GM12878 (cell line): ENCODE measurements at regions not wholly inside any gene's neighbourhood (a gene's known extent, or its start where the extent isn't known, plus 50 kb on each side); places are given as distances from the start of the nearest gene placed in this dataset.

Experiments used
- BACH1 ChIP-seq: fragments of 450-650 bp; IDR thresholded peaks from 2 replicates; pipeline ENCODE4 v1.6.1; 2017; ENCODE audit warnings: mild to moderate bottlenecking, borderline replicate concordance
- ETV6 ChIP-seq, 2 experiments: fragments of 450-650 bp in 1 of 2; IDR thresholded peaks in 1 of 2; conservative IDR thresholded peaks in 1 of 2; 2 replicates each; pipeline ENCODE4 v1.6.1; 2014; ENCODE audit warnings: antibody characterized with exemption in 1 of 2, borderline replicate concordance in 1 of 2, low read depth in 1 of 2, mild to moderate bottlenecking in 1 of 2, moderate library complexity in 1 of 2
- IKZF2 ChIP-seq, 2 experiments: fragments of 450-650 bp; IDR thresholded peaks; 2 replicates each; pipeline ENCODE4 v1.6.1; 2017; ENCODE audit warnings: mild to moderate bottlenecking in 2 of 2, moderate library complexity in 2 of 2
- NFYB ChIP-seq: IDR thresholded peaks from 2 replicates; pipeline ENCODE4 v1.6.1; 2011; ENCODE audit warnings: low read depth, mild to moderate bottlenecking, low read length, improper control_type of control experiment, moderate library complexity; ENCODE audit not compliant: insufficient read depth
- SMAD1 ChIP-seq: fragments of 450-650 bp; IDR thresholded peaks from 2 replicates; pipeline ENCODE4 v1.6.1; 2018; ENCODE audit warnings: mild to moderate bottlenecking, low read depth; ENCODE audit not compliant: partially characterized antibody
- SMAD5 ChIP-seq: IDR thresholded peaks from 2 replicates; pipeline ENCODE4 v1.6.1; 2016; ENCODE audit warnings: antibody characterized with exemption, low read depth
- SPI1 ChIP-seq: IDR thresholded peaks from 2 replicates; pipeline ENCODE4 v1.6.1; 2011; ENCODE audit warnings: low read depth, mild to moderate bottlenecking, low read length, moderate library complexity, borderline replicate concordance; ENCODE audit not compliant: insufficient read depth
- STAT3 ChIP-seq: IDR thresholded peaks from 2 replicates; pipeline ENCODE4 v1.6.1; 2011; ENCODE audit warnings: low read depth, low read length, improper control_type of control experiment
- TBL1XR1 ChIP-seq: IDR thresholded peaks from 2 replicates; pipeline ENCODE4 v1.6.1; 2012; ENCODE audit warnings: low read depth, low read length, improper control_type of control experiment
- ZSCAN29 ChIP-seq: fragments of 450-650 bp; IDR thresholded peaks from 2 replicates; pipeline ENCODE4 v1.6.1; 2017; ENCODE audit warnings: mild to moderate bottlenecking, moderate library complexity
- TF ChIP-seq, protein P1 (sequence below): IDR thresholded peaks from 2 replicates; pipeline ENCODE4 v1.6.1; 2012; ENCODE audit warnings: low read depth, low read length, improper control_type of control experiment
- TF ChIP-seq, protein P2 (sequence below): fragments of 150-350 bp; IDR thresholded peaks from 2 replicates; pipeline ENCODE4 v1.6.1; 2016; ENCODE audit warnings: low read depth, low read length
- TF ChIP-seq, protein P3 (sequence below): fragments of 450-650 bp; IDR thresholded peaks from 2 replicates; pipeline ENCODE4 v1.6.1; 2016; ENCODE audit warnings: mild to moderate bottlenecking

DNA sequence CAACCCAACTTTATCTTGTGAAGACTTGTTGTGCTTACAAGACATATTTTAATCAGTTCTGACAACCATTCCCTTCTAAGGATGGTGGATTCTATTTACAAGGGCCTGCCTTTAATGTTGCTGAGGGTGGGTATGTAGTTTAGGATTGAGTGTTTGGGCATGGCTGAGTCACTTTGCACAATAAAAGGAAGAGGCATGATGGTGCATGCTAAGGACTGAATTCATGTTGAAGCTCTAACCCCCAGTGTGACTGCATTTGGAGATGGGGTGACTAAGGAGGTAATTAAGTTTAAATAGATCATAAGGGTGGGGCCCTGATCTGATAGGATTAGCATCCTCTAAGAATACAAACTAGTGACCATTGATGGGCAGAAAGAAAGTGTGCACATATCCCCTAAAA, 196.1 kb upstream of the HS3ST3A1 start (continued):
- TF ChIP-seq, protein P1, sequence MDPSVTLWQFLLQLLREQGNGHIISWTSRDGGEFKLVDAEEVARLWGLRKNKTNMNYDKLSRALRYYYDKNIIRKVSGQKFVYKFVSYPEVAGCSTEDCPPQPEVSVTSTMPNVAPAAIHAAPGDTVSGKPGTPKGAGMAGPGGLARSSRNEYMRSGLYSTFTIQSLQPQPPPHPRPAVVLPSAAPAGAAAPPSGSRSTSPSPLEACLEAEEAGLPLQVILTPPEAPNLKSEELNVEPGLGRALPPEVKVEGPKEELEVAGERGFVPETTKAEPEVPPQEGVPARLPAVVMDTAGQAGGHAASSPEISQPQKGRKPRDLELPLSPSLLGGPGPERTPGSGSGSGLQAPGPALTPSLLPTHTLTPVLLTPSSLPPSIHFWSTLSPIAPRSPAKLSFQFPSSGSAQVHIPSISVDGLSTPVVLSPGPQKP = no peak
- TF ChIP-seq STAT3 = no peak
- no peak for TF ChIP-seq BACH1
- TF ChIP-seq, protein P2, sequence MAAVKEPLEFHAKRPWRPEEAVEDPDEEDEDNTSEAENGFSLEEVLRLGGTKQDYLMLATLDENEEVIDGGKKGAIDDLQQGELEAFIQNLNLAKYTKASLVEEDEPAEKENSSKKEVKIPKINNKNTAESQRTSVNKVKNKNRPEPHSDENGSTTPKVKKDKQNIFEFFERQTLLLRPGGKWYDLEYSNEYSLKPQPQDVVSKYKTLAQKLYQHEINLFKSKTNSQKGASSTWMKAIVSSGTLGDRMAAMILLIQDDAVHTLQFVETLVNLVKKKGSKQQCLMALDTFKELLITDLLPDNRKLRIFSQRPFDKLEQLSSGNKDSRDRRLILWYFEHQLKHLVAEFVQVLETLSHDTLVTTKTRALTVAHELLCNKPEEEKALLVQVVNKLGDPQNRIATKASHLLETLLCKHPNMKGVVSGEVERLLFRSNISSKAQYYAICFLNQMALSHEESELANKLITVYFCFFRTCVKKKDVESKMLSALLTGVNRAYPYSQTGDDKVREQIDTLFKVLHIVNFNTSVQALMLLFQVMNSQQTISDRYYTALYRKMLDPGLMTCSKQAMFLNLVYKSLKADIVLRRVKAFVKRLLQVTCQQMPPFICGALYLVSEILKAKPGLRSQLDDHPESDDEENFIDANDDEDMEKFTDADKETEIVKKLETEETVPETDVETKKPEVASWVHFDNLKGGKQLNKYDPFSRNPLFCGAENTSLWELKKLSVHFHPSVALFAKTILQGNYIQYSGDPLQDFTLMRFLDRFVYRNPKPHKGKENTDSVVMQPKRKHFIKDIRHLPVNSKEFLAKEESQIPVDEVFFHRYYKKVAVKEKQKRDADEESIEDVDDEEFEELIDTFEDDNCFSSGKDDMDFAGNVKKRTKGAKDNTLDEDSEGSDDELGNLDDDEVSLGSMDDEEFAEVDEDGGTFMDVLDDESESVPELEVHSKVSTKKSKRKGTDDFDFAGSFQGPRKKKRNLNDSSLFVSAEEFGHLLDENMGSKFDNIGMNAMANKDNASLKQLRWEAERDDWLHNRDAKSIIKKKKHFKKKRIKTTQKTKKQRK = no peak
- TF ChIP-seq ETV6 (conservative IDR thresholded peaks at IDR 0.05 in 1 of 2, IDR thresholded peaks at IDR 0.05 in 1 of 2; ENCODE audit: borderline replicate concordance in 1 of 2, low read depth in 1 of 2) = no peak
- TF ChIP-seq NFYB = no peak
- no peak for TF ChIP-seq SPI1
- no peak for TF ChIP-seq SMAD5
- no peak for TF ChIP-seq TBL1XR1
- no peak for TF ChIP-seq SMAD1
- no peak for TF ChIP-seq IKZF2 (IDR thresholded peaks at IDR 0.05)
- TF ChIP-seq, protein P3, sequence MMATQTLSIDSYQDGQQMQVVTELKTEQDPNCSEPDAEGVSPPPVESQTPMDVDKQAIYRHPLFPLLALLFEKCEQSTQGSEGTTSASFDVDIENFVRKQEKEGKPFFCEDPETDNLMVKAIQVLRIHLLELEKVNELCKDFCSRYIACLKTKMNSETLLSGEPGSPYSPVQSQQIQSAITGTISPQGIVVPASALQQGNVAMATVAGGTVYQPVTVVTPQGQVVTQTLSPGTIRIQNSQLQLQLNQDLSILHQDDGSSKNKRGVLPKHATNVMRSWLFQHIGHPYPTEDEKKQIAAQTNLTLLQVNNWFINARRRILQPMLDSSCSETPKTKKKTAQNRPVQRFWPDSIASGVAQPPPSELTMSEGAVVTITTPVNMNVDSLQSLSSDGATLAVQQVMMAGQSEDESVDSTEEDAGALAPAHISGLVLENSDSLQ = no peak
- TF ChIP-seq ZSCAN29 = no peak
